WERI-Rb-1 (cell line): ENCODE measurements at regions not wholly inside any gene's neighbourhood (a gene's known extent, or its start where the extent isn't known, plus 50 kb on each side); places are given as distances from the start of the nearest gene placed in this dataset.

Experiments
- DNase-seq: peaks from one replicate; pipeline ENCODE4 v3.0.0-alpha.2; 2020
- H3K27ac ChIP-seq: fragments of 250-450 bp; sonication (Bioruptor Pico); 2 replicates; pipeline ENCODE4 v1.5.1; 2020; ENCODE audit warnings: mild to moderate bottlenecking, moderate library complexity
- H3K27me3 ChIP-seq: fragments of 250-450 bp; sonication (Bioruptor Pico); 2 replicates; pipeline ENCODE4 v1.5.1; 2021; ENCODE audit warnings: mild to moderate bottlenecking, low read depth, moderate library complexity; ENCODE audit not compliant: insufficient read depth, severe bottlenecking
- H3K36me3 ChIP-seq: fragments of 250-450 bp; sonication (Bioruptor Pico); 2 replicates; pipeline ENCODE4 v1.5.1; 2020; ENCODE audit warnings: mild to moderate bottlenecking, moderate library complexity
- H3K4me3 ChIP-seq: 2 replicates; pipeline ENCODE4 v1.5.1; 2011; ENCODE audit warnings: low read depth, mild to moderate bottlenecking, control low read depth, low read length
- H3K9me3 ChIP-seq: fragments of 250-450 bp; sonication (Bioruptor Pico); 2 replicates; pipeline ENCODE4 v1.5.1; 2021; ENCODE audit warnings: mild to moderate bottlenecking, moderate library complexity; ENCODE audit not compliant: severe bottlenecking
- TF ChIP-seq, protein P1 (sequence below): IDR thresholded peaks from 2 replicates; pipeline ENCODE4 v1.5.1; 2011; ENCODE audit warnings: low read depth, mild to moderate bottlenecking, control low read depth, inconsistent platforms, low read length

DNA sequence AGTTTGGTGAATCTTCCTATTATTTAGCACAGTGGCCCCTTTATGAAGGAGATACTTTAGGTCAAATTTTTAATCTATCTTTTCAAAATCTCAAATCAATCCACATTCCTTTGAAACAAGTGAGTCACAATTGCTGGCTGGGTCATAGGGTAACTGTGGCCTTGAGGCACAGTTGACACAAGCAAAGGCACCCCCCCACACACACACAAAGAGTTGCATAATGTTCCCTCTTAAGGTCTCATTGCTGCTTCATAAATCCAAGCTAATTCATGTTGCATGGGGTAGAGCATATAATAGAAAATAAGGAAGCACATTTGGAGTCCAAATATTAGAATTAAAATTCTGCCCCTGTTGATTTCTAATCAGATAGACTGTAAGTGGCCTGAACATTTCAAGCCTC, 171.5 kb downstream of the DLEU7 start:
- Histone ChIP-seq H3K27ac (no peak overlapping the region), H3K4me3 (no peak overlapping the region), H3K9me3 (no peaks in the 10 kb centered on the region), H3K36me3 (no peaks in the 10 kb centered on the region), H3K27me3 (no peaks in the 10 kb centered on the region)
- no peak for DNase-seq
- TF ChIP-seq, protein P1, sequence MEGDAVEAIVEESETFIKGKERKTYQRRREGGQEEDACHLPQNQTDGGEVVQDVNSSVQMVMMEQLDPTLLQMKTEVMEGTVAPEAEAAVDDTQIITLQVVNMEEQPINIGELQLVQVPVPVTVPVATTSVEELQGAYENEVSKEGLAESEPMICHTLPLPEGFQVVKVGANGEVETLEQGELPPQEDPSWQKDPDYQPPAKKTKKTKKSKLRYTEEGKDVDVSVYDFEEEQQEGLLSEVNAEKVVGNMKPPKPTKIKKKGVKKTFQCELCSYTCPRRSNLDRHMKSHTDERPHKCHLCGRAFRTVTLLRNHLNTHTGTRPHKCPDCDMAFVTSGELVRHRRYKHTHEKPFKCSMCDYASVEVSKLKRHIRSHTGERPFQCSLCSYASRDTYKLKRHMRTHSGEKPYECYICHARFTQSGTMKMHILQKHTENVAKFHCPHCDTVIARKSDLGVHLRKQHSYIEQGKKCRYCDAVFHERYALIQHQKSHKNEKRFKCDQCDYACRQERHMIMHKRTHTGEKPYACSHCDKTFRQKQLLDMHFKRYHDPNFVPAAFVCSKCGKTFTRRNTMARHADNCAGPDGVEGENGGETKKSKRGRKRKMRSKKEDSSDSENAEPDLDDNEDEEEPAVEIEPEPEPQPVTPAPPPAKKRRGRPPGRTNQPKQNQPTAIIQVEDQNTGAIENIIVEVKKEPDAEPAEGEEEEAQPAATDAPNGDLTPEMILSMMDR: no peak

DNA sequence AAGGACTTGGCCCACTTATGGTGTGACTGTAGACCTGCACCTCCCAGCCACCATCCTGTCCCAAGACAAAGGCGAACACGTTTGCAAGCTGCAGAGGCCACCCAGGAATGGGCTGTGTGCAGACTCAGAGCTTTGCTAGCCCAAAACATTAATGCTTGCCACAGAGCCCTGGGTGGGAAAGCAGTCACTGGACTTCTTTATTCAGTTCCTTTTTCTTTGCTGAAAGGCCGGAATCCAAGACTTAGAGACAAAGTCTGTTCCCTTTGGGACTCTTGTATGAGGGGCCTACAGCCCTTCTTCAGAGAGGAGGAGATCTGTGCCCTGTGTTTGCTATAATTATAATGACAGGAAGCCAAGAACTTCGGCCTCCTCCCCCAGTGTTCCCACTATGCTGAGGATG, 167.8 kb downstream of the DLEU7 start:
- Histone ChIP-seq H3K9me3 (no peaks in the 10 kb centered on the region), H3K27ac (no peak overlapping the region), H3K36me3 (no peaks in the 10 kb centered on the region), H3K4me3 (no peak overlapping the region), H3K27me3 (no peaks in the 10 kb centered on the region)
- TF ChIP-seq, protein P1: no peak
- no peak for DNase-seq

- Histone ChIP-seq H3K27me3 (no peaks in the 10 kb centered on the region), H3K9me3 (no peaks in the 10 kb centered on the region), H3K36me3 (no peaks in the 10 kb centered on the region), H3K27ac (no peak overlapping the region), H3K4me3 (no peak overlapping the region)
- DNase-seq: no peak
- TF ChIP-seq, protein P1: no peak
Observed at GRCh38 chr13:50676602-50677001, 166.9 kb downstream of the DLEU7 start.

DNA sequence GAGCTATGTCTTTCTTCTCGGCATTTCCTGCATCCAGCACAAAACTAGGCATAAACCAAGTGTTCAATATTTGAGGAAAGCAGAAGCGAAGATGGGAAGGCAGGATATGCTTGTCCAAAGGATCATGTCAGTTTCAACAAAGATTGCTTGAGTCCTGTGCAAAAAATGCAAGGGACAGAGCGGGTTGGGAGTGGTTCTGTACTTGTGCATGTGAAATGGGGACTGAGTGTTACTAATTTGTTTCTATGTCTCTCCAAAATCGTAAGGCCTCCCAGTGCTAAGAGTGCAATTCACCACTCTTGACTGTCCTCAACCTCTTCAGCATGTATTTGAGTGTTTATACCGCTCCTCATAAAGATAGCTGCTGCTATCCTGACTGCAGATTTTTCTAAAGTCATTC, 166.2 kb downstream of the DLEU7 start:
- H3K36me3 ChIP-seq: no peaks in the 10 kb centered on the region
- no peak overlapping the region for H3K4me3 ChIP-seq
- H3K9me3 ChIP-seq: no peaks in the 10 kb centered on the region
- TF ChIP-seq, protein P1: no peak
- no peak overlapping the region for H3K27ac ChIP-seq
- no peaks in the 10 kb centered on the region for H3K27me3 ChIP-seq
- DNase-seq: no peak

DNA sequence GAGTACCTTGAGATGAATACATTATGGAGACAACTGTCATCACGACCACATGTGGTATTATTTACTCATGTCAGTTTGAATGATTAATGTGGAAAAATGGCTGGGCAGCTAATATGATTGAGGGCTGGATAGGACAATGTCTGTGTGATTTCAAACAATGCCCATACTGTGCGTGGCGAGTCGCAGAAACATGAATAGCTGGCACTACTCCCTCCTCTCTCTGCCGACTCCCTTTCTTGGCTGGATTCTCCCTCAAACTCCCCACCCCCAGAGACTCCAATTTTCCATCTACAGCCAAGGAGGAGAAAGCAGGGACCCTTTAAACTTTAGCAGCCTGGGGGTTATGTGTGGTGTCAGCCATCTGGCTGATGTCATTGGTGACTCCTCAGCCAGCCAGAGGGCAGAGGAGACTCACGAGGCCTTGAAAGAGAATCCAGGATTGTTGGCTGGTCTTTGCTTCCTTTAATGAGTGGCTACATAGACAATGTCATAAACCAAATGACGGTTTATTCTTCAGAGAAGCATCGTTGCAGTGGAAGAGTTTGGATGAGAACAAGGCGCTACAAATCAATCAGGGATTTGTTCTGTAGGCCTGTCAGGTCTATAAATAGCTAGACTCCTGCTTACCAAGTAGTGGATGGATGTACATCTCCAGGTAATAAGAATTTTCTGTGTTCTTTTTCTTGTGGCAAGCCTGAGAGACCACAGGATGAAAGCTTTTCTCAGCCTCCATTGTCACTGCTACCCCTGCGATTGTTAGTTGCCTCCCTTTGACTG, 165.6 kb downstream of the DLEU7 start:
- Histone ChIP-seq H3K36me3 (no peaks in the 10 kb centered on the region), H3K4me3 (no peak overlapping the region), H3K27ac (no peak overlapping the region), H3K27me3 (no peaks in the 10 kb centered on the region), H3K9me3 (no peaks in the 10 kb centered on the region)
- DNase-seq: no peak
- TF ChIP-seq, protein P1: no peak
